Small intestine (tissue), 7 donors: ENCODE measurements at regions not wholly inside any gene's neighbourhood (a gene's known extent, or its start where the extent isn't known, plus 50 kb on each side); places are given as distances from the start of the nearest gene placed in this dataset.

Experiments
- DNase-seq, 2 donors: peaks; one replicate each; pipeline versions ENCODE4 v3.0.0 to v3.0.0-alpha.2; 2013
- FAIRE-seq: peaks from 2 replicates; lab custom pipeline; 2012; peaks lifted over from hg19 to GRCh38; lab: Jason Lieb, UNC
- H3K27ac ChIP-seq, 3 donors: one replicate each; pipeline ENCODE4 v1.5.1; 2013; ENCODE audit warnings: low read length in 2 of 3, mild to moderate bottlenecking in 2 of 3, control low read depth in 1 of 3, inconsistent platforms in 1 of 3, low read depth in 1 of 3, moderate library complexity in 1 of 3
- H3K27me3 ChIP-seq, 3 donors: one replicate each; pipeline ENCODE4 v1.6.1; 2013; ENCODE audit warnings: low read length in 3 of 3, inconsistent platforms in 1 of 3; ENCODE audit not compliant: control insufficient read depth in 3 of 3, insufficient read depth in 3 of 3
- H3K36me3 ChIP-seq, 3 donors: one replicate each; pipeline ENCODE4 v1.6.1; 2013; ENCODE audit warnings: low read length in 3 of 3, inconsistent platforms in 1 of 3, low read depth in 1 of 3, mild to moderate bottlenecking in 1 of 3, moderate library complexity in 1 of 3; ENCODE audit not compliant: control insufficient read depth in 3 of 3, insufficient read depth in 2 of 3
- H3K4me1 ChIP-seq, 3 donors: one replicate each; pipeline ENCODE4 v1.6.1; 2013; ENCODE audit warnings: low read length in 2 of 3, inconsistent platforms in 1 of 3, low read depth in 1 of 3, mild to moderate bottlenecking in 1 of 3, moderate library complexity in 1 of 3; ENCODE audit not compliant: control insufficient read depth in 3 of 3, insufficient read depth in 2 of 3
- H3K4me3 ChIP-seq, 3 donors: one replicate each; pipeline ENCODE4 v1.5.1; 2013; ENCODE audit warnings: low read length in 3 of 3, control low read depth in 1 of 3, inconsistent platforms in 1 of 3, low read depth in 1 of 3, mild to moderate bottlenecking in 1 of 3, moderate library complexity in 1 of 3
- H3K9me3 ChIP-seq, 2 donors: one replicate each; pipeline ENCODE4 v1.6.1; 2013; ENCODE audit warnings: low read depth in 1 of 2, low read length in 1 of 2; ENCODE audit not compliant: control insufficient read depth in 2 of 2, insufficient read depth in 1 of 2
- WGBS, 3 donors: extraction: QIAGEN DNeasy Blood & Tissue Kit; methylation state at CpG; one replicate each; pipeline ENCODE4 v1.1.7; 2013; 5-methylcytosine and 5-hydroxymethylcytosine counted together
- donor health status: healthy with polysubstance abuse.
- donor health status: control.
- donor health status: control.
- donor health status: Bipolar disorder and iron deficiency.
- donor health status: healthy.

DNA sequence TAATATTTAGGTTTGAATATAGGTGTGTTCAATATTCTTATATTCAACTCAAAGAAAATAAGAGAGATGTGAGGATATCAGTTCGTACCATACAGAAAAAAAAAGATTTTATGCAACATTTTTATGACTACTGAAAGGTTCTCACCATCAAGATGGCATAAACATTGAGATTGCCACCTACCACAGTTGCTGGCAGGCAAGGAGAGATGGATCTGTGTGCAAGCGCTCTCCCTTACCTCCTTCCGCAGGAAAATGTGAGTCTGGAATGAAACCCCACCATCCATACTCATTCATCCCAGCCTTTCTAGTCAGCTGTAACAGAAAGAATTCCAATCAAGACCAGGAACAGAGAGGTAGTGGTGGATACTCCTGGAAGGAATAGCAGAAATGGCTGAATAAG is 376.9 kb downstream of the PPP3CA start:
- H3K4me1 ChIP-seq: no peaks in the 10 kb centered on the region
- H3K27me3 ChIP-seq: no peaks in the 10 kb centered on the region
- H3K4me3 ChIP-seq: no peak overlapping the region
- FAIRE-seq: no peak
- no peak for DNase-seq
- H3K27ac ChIP-seq: no peak overlapping the region
- H3K9me3 ChIP-seq: no peaks in the 10 kb centered on the region
- H3K36me3 ChIP-seq: no peaks in the 10 kb centered on the region
- WGBS, 3 donors: 89 to 96% (median 93%) methylated on average over 3 of the region's 3 CpGs

GRCh38 chr4:100969925-100970324 is 377.4 kb downstream of the PPP3CA start:
- Histone ChIP-seq H3K36me3 (no peaks in the 10 kb centered on the region), H3K4me1 (no peaks in the 10 kb centered on the region), H3K4me3 (no peak overlapping the region), H3K27ac (no peak overlapping the region), H3K9me3 (no peaks in the 10 kb centered on the region), H3K27me3 (no peaks in the 10 kb centered on the region)
- DNase-seq: no peak
- FAIRE-seq: no peak

- 81 to 86% (median 84%) methylated on average over 2 of the region's 2 CpGs for WGBS, 3 donors
Observed at GRCh38 chr4:100968046-100968445, 379.3 kb downstream of the PPP3CA start.

GRCh38 chr4:100963627-100964026 is 383.7 kb downstream of the PPP3CA start:
- H3K27me3 ChIP-seq: no peaks in the 10 kb centered on the region
- no peaks in the 10 kb centered on the region for H3K4me1 ChIP-seq
- no peaks in the 10 kb centered on the region for H3K9me3 ChIP-seq
- DNase-seq (no peak), FAIRE-seq (no peak)
- H3K27ac ChIP-seq: no peak overlapping the region
- 80 to 97% (median 96%) methylated on average over 1 of the region's 1 CpG for WGBS, 3 donors
- no peaks in the 10 kb centered on the region for H3K36me3 ChIP-seq
- H3K4me3 ChIP-seq: no peak overlapping the region

More at GRCh38 chr4:100968046-100968445, 379.3 kb downstream of the PPP3CA start:
- peak; percentile 39 for FAIRE-seq
- H3K4me3 ChIP-seq: no peak overlapping the region
- no peaks in the 10 kb centered on the region for H3K9me3 ChIP-seq
- no peaks in the 10 kb centered on the region for H3K36me3 ChIP-seq
- H3K27me3 ChIP-seq: no peaks in the 10 kb centered on the region
- no peak for DNase-seq
- H3K4me1 ChIP-seq: no peaks in the 10 kb centered on the region
- no peak overlapping the region for H3K27ac ChIP-seq

DNA sequence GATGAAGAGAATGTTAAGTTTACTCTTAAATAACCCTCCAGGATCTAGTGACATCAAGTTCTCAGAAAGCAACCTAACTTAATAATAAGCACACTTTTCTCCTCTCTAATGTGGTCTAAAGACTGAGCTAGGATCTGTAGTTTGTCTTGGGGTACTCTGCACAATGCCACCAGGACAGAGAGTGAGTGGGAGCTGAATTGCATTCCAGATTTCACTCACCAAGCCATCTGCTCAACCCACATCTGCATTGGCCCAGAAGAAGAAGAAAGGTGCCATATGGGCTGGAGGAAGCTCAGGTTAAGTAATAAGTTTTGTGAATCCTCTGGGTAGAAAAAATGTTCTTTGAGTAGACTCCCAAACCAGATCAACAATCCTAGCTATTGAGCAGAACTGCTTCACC is 384.6 kb downstream of the PPP3CA start:
- H3K27ac ChIP-seq: no peak overlapping the region
- no peaks in the 10 kb centered on the region for H3K4me1 ChIP-seq
- H3K9me3 ChIP-seq: no peaks in the 10 kb centered on the region
- no peak overlapping the region for H3K4me3 ChIP-seq
- no peaks in the 10 kb centered on the region for H3K27me3 ChIP-seq
- H3K36me3 ChIP-seq: no peaks in the 10 kb centered on the region
- DNase-seq: no peak
- no peak for FAIRE-seq

DNA sequence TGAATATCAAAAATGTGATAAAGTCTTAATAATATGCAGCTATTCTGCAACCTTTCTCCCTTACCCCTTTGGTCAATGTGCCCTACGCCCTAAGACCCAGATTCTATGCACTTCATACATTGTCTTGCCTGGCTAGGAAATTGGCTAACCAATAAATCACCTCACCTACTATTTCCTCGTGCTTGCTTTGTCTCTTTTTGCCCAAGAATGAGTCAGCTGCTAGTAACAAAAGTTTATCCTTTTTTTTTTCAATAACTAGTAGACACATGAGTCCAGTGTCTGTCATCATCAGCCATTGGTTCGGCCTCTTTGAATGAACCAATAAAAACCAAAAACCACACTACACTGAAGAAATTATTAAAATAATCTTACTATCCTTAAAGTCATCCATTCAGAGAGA is 387.1 kb downstream of the PPP3CA start:
- Histone ChIP-seq H3K4me3 (no peak overlapping the region), H3K9me3 (no peaks in the 10 kb centered on the region), H3K27ac (no peak overlapping the region), H3K27me3 (no peaks in the 10 kb centered on the region), H3K36me3 (no peaks in the 10 kb centered on the region), H3K4me1 (no peaks in the 10 kb centered on the region)
- FAIRE-seq: no peak
- WGBS, 3 donors: 72 to 83% (median 74%) methylated on average over 3 of the region's 3 CpGs
- DNase-seq: no peak

GRCh38 chr4:100954046-100954445 is 393.3 kb downstream of the PPP3CA start:
- DNase-seq: no peak
- Histone ChIP-seq H3K36me3 (no peaks in the 10 kb centered on the region), H3K27me3 (no peaks in the 10 kb centered on the region), H3K4me1 (no peaks in the 10 kb centered on the region), H3K27ac (no peak overlapping the region), H3K9me3 (no peaks in the 10 kb centered on the region), H3K4me3 (no peak overlapping the region)
- WGBS, 3 donors: 68 to 72% (median 70%) methylated on average over 2 of the region's 2 CpGs
- FAIRE-seq: no peak

- no peak overlapping the region for H3K27ac ChIP-seq
- H3K36me3 ChIP-seq: no peaks in the 10 kb centered on the region
- DNase-seq (no peak), FAIRE-seq (no peak)
- no peaks in the 10 kb centered on the region for H3K9me3 ChIP-seq
- no peaks in the 10 kb centered on the region for H3K27me3 ChIP-seq
- H3K4me1 ChIP-seq: no peaks in the 10 kb centered on the region
- H3K4me3 ChIP-seq: no peak overlapping the region
Observed at GRCh38 chr4:100953616-100954015, 393.7 kb downstream of the PPP3CA start.

DNA sequence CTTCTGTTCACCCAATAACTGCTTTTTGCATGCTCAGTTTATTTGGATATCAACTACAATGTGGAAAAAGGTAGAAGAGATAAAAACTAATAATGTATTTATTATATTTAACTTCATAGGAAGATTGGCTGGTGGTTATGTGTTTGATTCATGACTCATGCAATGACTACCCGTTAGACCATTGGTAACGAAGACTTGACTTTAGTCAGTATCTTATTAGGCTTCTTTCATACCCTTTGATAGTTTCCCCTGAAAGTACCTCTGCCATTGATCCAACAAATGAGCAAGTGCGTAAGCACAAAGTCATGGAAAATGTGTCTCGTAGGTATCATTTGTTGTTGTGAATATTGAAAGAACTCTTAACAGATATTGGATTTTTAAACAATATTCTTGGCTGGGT is 394.7 kb downstream of the PPP3CA start:
- WGBS, 3 donors: 76 to 84% (median 81%) methylated on average over 4 of the region's 4 CpGs
- no peak overlapping the region for H3K4me3 ChIP-seq
- no peaks in the 10 kb centered on the region for H3K27me3 ChIP-seq
- DNase-seq: no peak
- no peaks in the 10 kb centered on the region for H3K36me3 ChIP-seq
- no peaks in the 10 kb centered on the region for H3K9me3 ChIP-seq
- no peaks in the 10 kb centered on the region for H3K4me1 ChIP-seq
- no peak for FAIRE-seq
- H3K27ac ChIP-seq: no peak overlapping the region
